NK-92 treated with Interleukin-12 subunit alpha and Interleukin-12 subunit beta, amount 100 ng/mL, for 24 hours (cell line): ENCODE measurements at regions not wholly inside any gene's neighbourhood (a gene's known extent, or its start where the extent isn't known, plus 50 kb on each side); places are given as distances from the start of the nearest gene placed in this dataset.
"Not testable (repeated sequence)": the region's sequence is repeated elsewhere in the genome, so short reads cannot be mapped to it uniquely, and the experiment has no call there.

Experiments
- DNase-seq: peaks from one replicate; lab custom pipeline; 2025; lab: John Stamatoyannopoulos, UW

GRCh38 chr2:111447482-111447881, 326.8 kb downstream of the BCL2L11 start:
- DNase-seq: not testable (repeated sequence)

- DNase-seq: not testable (repeated sequence)
Observed at GRCh38 chr2:111448796-111449195, 328.1 kb downstream of the BCL2L11 start.

- not testable (repeated sequence) for DNase-seq
Observed at GRCh38 chr2:111450526-111450925, 329.8 kb downstream of the BCL2L11 start.

- DNase-seq: not testable (repeated sequence)
Observed at GRCh38 chr2:111451692-111452199, 331.0 kb downstream of the BCL2L11 start.

DNA sequence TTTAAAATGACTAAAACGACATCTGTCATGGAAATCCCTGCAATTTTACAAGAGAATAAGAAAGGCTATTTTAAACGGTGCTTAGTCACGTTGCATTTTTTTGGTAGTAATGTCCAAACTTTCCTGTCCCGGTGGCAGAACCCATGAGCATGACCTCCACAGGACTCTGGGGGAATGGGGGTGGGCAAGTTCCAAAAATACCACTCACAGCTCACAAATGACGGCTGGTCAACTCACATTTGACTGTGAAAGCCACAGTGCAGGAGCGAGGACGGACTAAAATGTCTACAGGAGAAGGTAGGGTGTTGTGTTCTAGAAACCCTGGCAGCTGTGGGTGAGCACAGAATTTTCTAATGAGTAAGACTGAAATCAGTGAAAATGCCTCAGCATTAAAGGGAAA, 331.5 kb downstream of the BCL2L11 start:
- DNase-seq: not testable (repeated sequence)

- DNase-seq: not testable (repeated sequence)
Observed at GRCh38 chr2:111453308-111453707, 332.6 kb downstream of the BCL2L11 start.

- not testable (repeated sequence) for DNase-seq
Observed at GRCh38 chr2:111453816-111454215, 333.1 kb downstream of the BCL2L11 start.

DNA sequence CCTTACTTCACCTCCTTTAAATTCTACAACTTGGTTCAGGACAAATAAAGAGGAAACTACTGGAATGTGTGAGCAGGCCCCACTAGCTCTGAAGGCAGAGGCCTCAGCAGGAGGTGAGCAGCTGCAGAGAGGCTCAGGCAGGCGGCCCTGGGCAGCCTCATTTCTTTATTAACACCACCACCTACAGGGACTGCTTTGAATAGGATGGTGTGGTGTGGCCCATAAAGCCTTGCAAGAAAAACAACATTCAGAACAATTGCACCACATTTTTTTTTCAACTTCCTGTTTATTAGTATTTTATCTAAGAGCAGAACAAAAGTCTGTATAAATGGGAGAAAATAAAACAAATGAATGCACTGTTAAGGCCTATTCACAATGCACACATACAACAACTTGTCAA, 333.7 kb downstream of the BCL2L11 start:
- not testable (repeated sequence) for DNase-seq

DNA sequence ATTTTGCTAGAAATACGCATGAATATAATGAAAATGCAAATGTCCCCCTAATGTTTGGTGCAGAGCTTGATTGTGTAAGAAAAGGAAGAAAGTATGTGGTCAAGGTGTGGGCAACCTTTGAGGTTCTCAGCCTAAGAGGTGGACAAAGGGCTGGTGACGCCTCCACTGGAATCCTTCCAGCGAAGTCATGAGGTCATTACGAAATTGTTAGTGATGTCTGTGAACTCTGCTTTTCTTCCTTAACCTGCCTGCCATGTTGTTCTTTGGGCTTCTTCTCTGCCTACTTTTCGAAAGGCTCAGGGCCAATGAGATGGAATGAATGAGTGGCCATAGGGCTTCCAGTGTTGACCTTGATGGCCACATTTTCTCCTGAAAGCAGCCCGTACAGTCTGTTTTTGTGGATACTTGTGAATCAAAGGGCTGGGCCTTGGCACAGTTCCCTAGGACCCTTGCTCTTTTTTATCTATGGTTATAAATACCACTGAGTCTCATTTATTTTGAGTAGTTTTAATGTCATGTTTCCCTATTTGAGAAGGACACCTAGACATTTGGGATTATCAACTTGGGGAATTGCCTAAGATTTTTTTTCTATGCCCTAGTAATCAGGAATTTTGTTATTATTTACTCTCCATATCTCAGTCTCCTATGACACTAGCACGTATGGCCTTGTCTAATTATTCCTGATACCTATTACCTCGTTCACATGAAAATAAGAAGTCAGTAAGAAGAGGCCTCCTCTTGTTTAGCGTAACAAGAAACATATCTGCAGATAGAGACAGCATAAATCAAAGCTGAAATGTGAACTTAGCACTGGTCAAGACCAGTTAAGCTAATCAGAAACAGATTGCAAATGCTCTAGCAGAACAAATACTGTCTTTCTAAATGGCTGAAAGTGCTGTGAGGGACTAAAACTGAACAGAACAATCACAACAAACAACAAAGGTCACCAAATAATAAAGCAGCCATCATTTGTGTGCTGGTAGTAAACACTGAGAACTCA, 334.6 kb downstream of the BCL2L11 start:
- not testable (repeated sequence) for DNase-seq

DNA sequence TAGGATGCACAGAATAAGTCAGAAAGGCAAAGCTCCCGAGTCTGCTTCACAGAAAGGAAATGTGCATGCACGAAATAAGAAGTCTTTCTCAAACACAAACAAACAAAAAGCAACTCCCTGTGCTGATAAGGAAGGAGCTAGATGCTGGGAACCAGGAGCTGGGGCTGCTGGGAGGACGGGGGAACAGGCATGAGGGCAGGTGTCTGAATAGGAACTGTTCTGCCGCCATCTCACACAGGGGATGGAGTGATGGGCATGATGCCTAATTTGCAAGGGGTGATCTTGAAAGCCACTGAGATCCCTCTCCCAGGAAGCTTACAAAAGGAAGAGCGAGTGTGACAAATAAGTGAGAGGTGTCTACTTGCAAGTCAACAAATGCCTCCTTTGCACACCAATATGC, 336.5 kb downstream of the BCL2L11 start:
- DNase-seq: not testable (repeated sequence)

- DNase-seq: not testable (repeated sequence)
Observed at GRCh38 chr2:111460901-111461300, 340.2 kb downstream of the BCL2L11 start.

DNA sequence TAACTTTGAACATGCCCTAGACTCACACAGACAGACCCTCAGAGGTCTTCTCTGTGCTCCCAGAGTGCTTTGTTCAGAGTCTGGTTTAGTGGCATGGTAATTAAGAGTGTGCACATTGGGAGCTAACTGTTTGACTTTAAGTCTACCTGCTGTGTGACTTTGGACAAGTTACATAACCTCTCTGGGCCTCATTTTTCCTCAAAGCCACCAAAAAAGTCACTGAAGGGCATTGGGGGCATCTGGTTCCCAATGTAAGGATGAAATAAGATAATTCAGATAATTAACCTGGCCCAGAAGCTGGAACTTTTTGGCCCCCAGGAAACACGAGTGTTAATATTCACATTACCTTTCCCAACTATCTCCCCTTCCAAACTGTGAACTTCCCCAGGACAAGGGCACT, 341.1 kb downstream of the BCL2L11 start:
- DNase-seq: not testable (repeated sequence)

DNA sequence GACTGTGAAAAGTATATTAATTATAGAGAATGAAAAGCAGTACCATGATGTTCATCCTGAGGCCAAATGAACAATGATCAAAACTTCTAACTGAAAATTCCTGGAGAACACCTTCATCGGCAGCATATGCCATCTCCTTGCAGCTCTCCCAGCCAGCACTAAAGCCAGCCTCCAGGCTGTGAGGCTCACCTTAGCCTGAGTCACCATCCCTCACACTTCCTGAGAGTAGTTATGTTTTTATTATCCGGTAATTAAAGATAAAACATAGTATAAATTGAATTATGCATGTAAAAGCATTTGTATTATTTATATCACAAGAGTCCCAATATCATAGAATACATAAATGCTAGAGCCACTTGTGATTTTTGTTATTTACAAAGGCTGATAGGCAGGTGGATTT, 341.9 kb downstream of the BCL2L11 start:
- DNase-seq: not testable (repeated sequence)

GRCh38 chr2:111463238-111463848, 342.6 kb downstream of the BCL2L11 start:
- not testable (repeated sequence) for DNase-seq

- DNase-seq: not testable (repeated sequence)
Observed at GRCh38 chr2:111463956-111464355, 343.2 kb downstream of the BCL2L11 start.

DNA sequence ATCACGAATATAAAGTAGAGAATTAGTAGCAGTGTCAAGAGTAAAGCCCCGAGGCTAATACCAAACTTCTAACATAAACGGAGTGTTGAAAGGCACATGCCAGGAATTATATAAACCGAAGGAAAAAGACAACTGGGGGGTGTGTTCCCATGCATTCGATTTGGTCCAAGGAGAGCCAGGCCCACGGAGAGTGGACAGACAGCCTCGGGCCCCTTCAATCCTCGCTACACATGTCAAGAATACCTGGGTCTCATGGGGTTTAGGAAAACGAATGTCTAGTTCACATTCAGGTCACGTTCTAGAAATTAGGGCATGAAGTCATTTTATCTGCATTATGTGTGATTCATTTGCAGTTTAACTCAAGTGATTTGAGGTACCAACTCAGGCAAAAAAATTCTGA, 343.7 kb downstream of the BCL2L11 start:
- DNase-seq: not testable (repeated sequence)

GRCh38 chr2:111465521-111465920, 344.8 kb downstream of the BCL2L11 start:
- DNase-seq: not testable (repeated sequence)

DNA sequence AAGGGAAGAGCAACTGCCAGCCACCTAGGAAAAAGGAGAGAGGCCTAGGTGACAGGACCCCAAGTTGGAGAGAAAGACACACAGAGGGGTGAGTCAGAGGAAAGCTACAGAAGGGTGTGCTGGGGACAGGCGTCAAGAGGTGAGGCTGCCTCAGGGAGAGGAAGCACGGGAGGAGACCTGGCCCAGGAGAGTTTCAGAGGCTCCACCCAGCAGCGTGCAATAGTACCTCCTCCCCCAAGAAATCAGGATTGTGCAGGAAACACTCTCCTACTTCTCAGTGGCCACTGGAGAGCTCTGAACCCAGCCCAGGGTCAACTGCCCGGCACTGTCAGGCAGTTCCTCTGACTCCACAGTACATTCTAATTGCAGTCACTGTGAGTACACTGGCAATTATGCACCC, 346.0 kb downstream of the BCL2L11 start:
- not testable (repeated sequence) for DNase-seq

GRCh38 chr2:111470924-111471323, 350.2 kb downstream of the BCL2L11 start:
- not testable (repeated sequence) for DNase-seq

DNA sequence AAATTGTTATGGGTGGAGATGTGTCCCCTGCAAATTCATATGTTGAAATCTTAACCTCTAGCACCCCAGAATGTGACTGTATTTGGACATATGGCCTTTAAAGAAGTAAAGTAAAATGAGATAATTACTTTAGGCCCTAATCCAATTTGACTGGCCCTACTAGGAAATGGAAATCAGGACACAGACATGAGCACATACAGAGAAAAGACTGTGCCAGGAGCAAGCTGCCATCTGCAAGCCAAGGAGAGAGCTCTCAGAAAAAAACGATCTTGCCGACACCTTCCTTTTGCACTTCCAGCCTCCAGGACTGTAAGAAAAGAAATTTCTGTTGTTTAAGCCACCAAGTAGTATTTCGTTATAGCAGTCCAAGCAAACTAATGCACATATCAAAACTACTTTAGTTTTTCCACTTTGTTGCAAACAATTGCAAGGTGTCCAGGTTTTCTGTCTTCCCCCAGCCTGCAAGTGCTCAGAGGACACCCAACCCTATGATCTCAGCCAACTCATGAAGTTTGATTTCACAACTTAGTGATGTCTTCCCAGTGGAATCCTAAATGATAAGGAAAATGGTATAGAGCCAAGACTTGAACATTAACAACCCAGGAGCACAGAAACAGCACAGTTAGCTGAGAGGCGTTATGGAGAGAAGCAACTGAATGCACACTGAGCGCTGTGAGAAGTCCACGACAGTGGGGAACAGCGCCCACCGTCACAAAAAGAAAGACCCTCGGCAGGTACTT, 351.2 kb downstream of the BCL2L11 start:
- not testable (repeated sequence) for DNase-seq

DNA sequence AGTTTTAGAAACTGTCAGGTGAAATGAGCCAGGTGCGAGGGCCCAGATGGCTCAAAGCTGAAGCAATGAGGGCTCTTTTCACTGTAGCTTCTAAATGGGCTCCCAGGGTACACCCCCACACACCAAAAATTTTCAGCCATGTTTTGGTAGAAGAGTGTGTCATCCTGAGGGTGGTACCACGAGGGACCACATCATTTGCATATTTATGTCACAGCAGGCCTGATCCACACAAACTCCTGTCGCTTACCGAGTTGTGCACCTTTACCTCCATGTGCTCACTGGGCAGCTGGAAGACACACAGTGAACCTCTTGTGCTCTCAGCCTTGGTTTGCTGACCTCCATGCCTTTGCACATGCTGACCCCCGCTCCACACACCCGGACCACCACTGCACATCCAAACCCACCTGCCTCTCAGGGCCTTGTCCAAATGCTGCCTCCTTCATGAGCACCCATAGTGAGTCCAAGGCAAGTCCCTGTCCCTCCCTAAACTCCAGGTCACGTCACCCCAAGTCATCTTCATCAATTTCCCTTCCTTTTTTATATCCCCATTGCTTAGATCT, 352.2 kb downstream of the BCL2L11 start:
- DNase-seq: not testable (repeated sequence)

DNA sequence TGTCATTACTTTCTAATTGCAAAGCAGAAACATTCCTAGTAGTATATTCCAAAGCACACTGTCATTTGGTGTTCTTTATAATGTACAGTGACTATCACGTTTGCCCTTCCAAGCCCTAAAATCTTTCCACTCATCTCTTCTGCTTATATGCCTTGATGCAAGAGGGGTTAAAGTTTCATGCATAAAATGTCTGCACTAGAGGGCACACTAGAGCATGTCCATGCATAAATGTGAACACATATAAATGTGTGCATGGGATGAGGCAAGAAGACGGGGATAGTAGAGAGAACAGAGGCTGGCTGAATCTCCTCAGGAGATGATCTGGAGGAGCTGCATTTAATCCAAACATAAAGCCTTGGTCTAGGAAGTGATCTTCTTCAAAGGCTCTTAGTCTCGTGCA, 352.8 kb downstream of the BCL2L11 start:
- not testable (repeated sequence) for DNase-seq
